Sigmoid colon (tissue), 4 donors: ENCODE measurements at regions not wholly inside any gene's neighbourhood (a gene's known extent, or its start where the extent isn't known, plus 50 kb on each side); places are given as distances from the start of the nearest gene placed in this dataset.

Experiments
- CTCF ChIP-seq, 4 experiments: fragments of 450-650 bp in 3 of 4; fragments of 200-600 bp in 1 of 4; IDR thresholded peaks; one replicate each; pipeline ENCODE4 v1.5.1; 2016 to 2019; ENCODE audit warnings: antibody characterized with exemption in 4 of 4, mild to moderate bottlenecking in 3 of 4, moderate library complexity in 2 of 4
- POLR2AphosphoS5 ChIP-seq, 4 donors: sonication (generic); formaldehyde crosslinking; IDR thresholded peaks; one replicate each; pipeline ENCODE4 v1.6.1; 2017; ENCODE audit warnings: antibody characterized with exemption in 4 of 4

- TF ChIP-seq CTCF (IDR thresholded peaks at IDR 0.05) (no peak), POLR2AphosphoS5 (IDR thresholded peaks at IDR 0.05) (no peak)
Measured at GRCh38 chr2:144133936-144134665, 385.8 kb downstream of the ZEB2 start.
